Immature natural killer cell (primary cell): ENCODE measurements at regions not wholly inside any gene's neighbourhood (a gene's known extent, or its start where the extent isn't known, plus 50 kb on each side); places are given as distances from the start of the nearest gene placed in this dataset.

Experiments used
- DNase-seq, 3 donors: peaks; one replicate each; pipeline ENCODE4 v3.0.0; 2022; ENCODE audit warnings: mixed read lengths in 1 of 3
- H3K27ac Mint-ChIP-seq, 6 donors: one replicate each; pipeline ENCODE4 v1.8.0; 2020; ENCODE audit warnings: mixed read lengths in 6 of 6, mild to moderate bottlenecking in 5 of 6, inconsistent platforms in 4 of 6, moderate library complexity in 3 of 6
- H3K27me3 Mint-ChIP-seq, 3 donors: one replicate each; pipeline ENCODE4 v1.8.0; 2020 to 2021; ENCODE audit warnings: low read depth in 3 of 3, mild to moderate bottlenecking in 3 of 3, mixed read lengths in 3 of 3, moderate library complexity in 3 of 3, inconsistent platforms in 1 of 3
- H3K36me3 Mint-ChIP-seq, 3 donors: one replicate each; pipeline ENCODE4 v1.8.0; 2020; ENCODE audit warnings: mixed read lengths in 3 of 3, inconsistent platforms in 2 of 3, mild to moderate bottlenecking in 2 of 3
- H3K4me1 Mint-ChIP-seq, 2 donors: one replicate each; pipeline ENCODE4 v1.8.0; 2020; ENCODE audit warnings: inconsistent platforms in 2 of 2, mild to moderate bottlenecking in 2 of 2, mixed read lengths in 2 of 2, moderate library complexity in 1 of 2
- H3K4me3 Mint-ChIP-seq, 5 donors: one replicate each; pipeline ENCODE4 v1.8.0; 2020; ENCODE audit warnings: mild to moderate bottlenecking in 5 of 5, mixed read lengths in 5 of 5, inconsistent platforms in 3 of 5, moderate library complexity in 3 of 5
- H3K9me3 Mint-ChIP-seq, 6 donors: one replicate each; pipeline ENCODE4 v1.8.0; 2020; ENCODE audit warnings: mild to moderate bottlenecking in 6 of 6, mixed read lengths in 6 of 6, inconsistent platforms in 4 of 6, moderate library complexity in 3 of 6

- no peaks in the 10 kb centered on the region for H3K9me3 Mint-ChIP-seq
- no peaks in the 10 kb centered on the region for H3K27me3 Mint-ChIP-seq
- DNase-seq = no peak
- no peaks in the 10 kb centered on the region for H3K4me1 Mint-ChIP-seq
- H3K4me3 Mint-ChIP-seq = no peak overlapping the region
- H3K36me3 Mint-ChIP-seq = no peaks in the 10 kb centered on the region
- H3K27ac Mint-ChIP-seq = no peak overlapping the region
Measured at GRCh38 chr3:98985431-98985830, 83.9 kb upstream of the DCBLD2 start.

- no peaks in the 10 kb centered on the region for H3K36me3 Mint-ChIP-seq
- H3K4me3 Mint-ChIP-seq = no peak overlapping the region
- no peaks in the 10 kb centered on the region for H3K4me1 Mint-ChIP-seq
- no peaks in the 10 kb centered on the region for H3K9me3 Mint-ChIP-seq
- H3K27me3 Mint-ChIP-seq = peaks cover 0 to 2% (median 0%) of the 10 kb centered on the region in 3 donors
- no peak for DNase-seq
- H3K27ac Mint-ChIP-seq = no peak overlapping the region
Measured at GRCh38 chr3:98984024-98984423, 82.5 kb upstream of the DCBLD2 start.

- Mint-ChIP-seq H3K4me1 (no peaks in the 10 kb centered on the region), H3K27ac (no peak overlapping the region), H3K27me3 (peaks cover 0 to 2% (median 0%) of the 10 kb centered on the region in 3 donors), H3K9me3 (no peaks in the 10 kb centered on the region), H3K36me3 (no peaks in the 10 kb centered on the region), H3K4me3 (no peak overlapping the region)
- no peak for DNase-seq
Measured at GRCh38 chr3:98982351-98982750, 80.9 kb upstream of the DCBLD2 start.

DNA sequence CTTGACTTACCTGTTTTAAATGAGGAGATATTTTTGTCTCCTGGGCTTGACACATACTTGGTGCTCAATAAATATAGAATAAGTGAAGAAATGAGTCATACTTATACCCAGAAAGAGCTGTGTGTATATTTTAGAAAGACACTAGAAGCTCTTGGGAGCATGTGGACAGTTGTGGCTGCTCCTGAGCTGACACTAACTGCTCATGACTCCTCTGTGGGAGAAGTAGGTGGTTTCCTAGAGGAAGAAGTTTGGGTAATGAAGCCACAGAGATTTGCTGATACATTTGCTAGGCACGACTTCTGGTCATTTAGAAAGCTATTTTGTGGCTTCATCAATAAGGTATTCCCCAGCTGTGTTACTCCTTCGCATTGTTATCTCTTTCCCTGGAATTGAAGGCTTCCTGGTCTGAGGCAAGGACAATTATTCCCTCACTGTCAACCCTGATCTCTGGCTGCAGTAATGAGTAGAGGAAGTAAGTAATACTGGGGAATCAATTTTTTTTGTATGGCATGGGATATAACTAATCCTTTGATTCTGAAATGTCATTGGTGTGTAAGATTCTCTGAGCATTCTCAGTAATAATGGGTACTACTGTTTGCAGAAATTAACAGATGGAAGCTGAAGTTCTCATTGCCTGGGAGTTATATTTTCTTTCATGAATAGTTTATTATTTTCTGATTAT lies 79.6 kb upstream of the DCBLD2 start:
- H3K27me3 Mint-ChIP-seq = peaks cover 0 to 2% (median 0%) of the 10 kb centered on the region in 3 donors
- H3K4me3 Mint-ChIP-seq = no peak overlapping the region
- no peak for DNase-seq

GRCh38 chr3:98979296-98979695 lies 77.8 kb upstream of the DCBLD2 start:
- Mint-ChIP-seq H3K9me3 (peaks cover 0 to 21% (median 0%) of the 10 kb centered on the region in 6 donors), H3K27me3 (peaks cover 0 to 2% (median 2%) of the 10 kb centered on the region in 3 donors), H3K36me3 (no peaks in the 10 kb centered on the region), H3K27ac (no peak overlapping the region), H3K4me1 (no peaks in the 10 kb centered on the region), H3K4me3 (no peak overlapping the region)
- DNase-seq = no peak

More for the DNA sequence above, 79.6 kb upstream of the DCBLD2 start:
- no peaks in the 10 kb centered on the region for H3K36me3 Mint-ChIP-seq
- H3K27ac Mint-ChIP-seq = no peak overlapping the region
- H3K9me3 Mint-ChIP-seq = peaks cover 0 to 6% (median 0%) of the 10 kb centered on the region in 6 donors
- no peaks in the 10 kb centered on the region for H3K4me1 Mint-ChIP-seq

DNA sequence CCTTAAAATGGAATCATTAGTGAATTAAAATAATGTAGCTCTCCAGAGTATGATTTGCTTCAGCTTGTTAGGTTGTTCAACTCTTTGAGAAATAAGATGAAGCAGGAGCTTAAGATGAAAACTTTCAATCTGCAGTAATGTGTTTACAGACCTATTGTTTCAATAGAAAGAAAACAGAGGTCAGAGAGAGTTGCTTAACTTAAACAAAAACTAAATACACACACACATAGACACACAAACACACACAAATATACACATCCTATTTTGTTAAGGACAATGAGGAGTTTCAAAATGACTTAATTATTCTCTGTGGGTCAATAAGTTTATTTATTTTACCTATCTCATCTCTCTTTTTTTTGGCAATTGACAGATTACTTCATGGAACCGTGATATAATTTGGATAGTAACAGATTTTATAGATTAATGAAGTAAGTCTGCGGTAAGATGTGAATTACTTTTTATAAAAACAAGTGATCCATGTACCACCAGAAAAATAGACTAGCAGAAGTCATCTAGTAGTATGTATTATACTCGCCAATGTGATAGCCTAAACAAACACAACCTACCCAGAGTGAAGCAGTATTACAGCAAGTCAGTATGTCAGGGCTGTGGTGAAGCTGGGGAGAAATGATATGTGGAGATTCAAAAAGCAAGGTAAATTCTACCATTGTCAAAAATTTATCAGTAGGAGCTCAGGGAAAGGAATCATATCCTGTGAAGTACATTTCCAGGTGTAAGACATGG lies 76.7 kb upstream of the DCBLD2 start:
- H3K27ac Mint-ChIP-seq = no peak overlapping the region
- no peaks in the 10 kb centered on the region for H3K36me3 Mint-ChIP-seq
- H3K27me3 Mint-ChIP-seq = peaks cover 0 to 2% (median 2%) of the 10 kb centered on the region in 3 donors
- no peak overlapping the region for H3K4me3 Mint-ChIP-seq
- peaks cover 0 to 21% (median 0%) of the 10 kb centered on the region in 6 donors for H3K9me3 Mint-ChIP-seq
- H3K4me1 Mint-ChIP-seq = no peaks in the 10 kb centered on the region
- DNase-seq = no peak

GRCh38 chr3:98977520-98977919 lies 76.0 kb upstream of the DCBLD2 start:
- Mint-ChIP-seq H3K27ac (no peak overlapping the region), H3K9me3 (peaks cover 0 to 21% (median 0%) of the 10 kb centered on the region in 6 donors), H3K4me3 (no peak overlapping the region), H3K36me3 (no peaks in the 10 kb centered on the region), H3K4me1 (no peaks in the 10 kb centered on the region), H3K27me3 (peaks cover 0 to 2% (median 2%) of the 10 kb centered on the region in 3 donors)
- DNase-seq = no peak

GRCh38 chr3:98974442-98974841 lies 72.9 kb upstream of the DCBLD2 start:
- Mint-ChIP-seq H3K36me3 (no peaks in the 10 kb centered on the region), H3K27ac (no peak overlapping the region), H3K4me3 (no peak overlapping the region), H3K9me3 (peaks cover 0 to 29% (median under 1%) of the 10 kb centered on the region in 6 donors), H3K4me1 (no peaks in the 10 kb centered on the region), H3K27me3 (peaks cover 0 to 2% (median 0%) of the 10 kb centered on the region in 3 donors)
- DNase-seq = no peak

- no peak for DNase-seq
- H3K36me3 Mint-ChIP-seq = no peaks in the 10 kb centered on the region
- H3K27ac Mint-ChIP-seq = no peak overlapping the region
- no peaks in the 10 kb centered on the region for H3K4me1 Mint-ChIP-seq
- H3K27me3 Mint-ChIP-seq = peaks cover 0 to 3% (median 0%) of the 10 kb centered on the region in 3 donors
- peaks cover 0 to 29% (median under 1%) of the 10 kb centered on the region in 6 donors for H3K9me3 Mint-ChIP-seq
- no peak overlapping the region for H3K4me3 Mint-ChIP-seq
Measured at GRCh38 chr3:98972720-98973119, 71.2 kb upstream of the DCBLD2 start.

DNA sequence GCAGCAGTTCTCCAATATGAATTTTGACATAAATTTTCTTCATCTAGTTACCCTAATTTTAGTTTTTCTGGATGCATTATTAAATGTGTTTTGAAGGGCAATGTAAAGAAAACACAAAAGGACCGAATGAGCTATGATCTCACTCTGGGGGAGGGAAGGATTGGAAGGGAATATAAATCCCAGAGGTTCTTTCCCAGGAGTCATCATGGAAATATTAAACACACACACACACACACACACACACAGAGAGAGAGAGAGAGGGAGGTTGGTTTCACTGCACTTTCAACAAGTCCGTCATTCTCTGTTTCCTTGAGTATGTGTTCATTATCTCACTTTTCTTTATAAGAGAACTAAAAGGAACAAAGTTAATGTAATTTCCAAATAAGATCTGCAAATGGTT lies 70.7 kb upstream of the DCBLD2 start:
- peaks cover 0 to 29% (median under 1%) of the 10 kb centered on the region in 6 donors for H3K9me3 Mint-ChIP-seq
- H3K36me3 Mint-ChIP-seq = no peaks in the 10 kb centered on the region
- H3K4me3 Mint-ChIP-seq = no peak overlapping the region
- H3K27ac Mint-ChIP-seq = no peak overlapping the region
- no peaks in the 10 kb centered on the region for H3K4me1 Mint-ChIP-seq
- DNase-seq = no peak
- H3K27me3 Mint-ChIP-seq = peaks cover 0 to 5% (median 0%) of the 10 kb centered on the region in 3 donors

DNA sequence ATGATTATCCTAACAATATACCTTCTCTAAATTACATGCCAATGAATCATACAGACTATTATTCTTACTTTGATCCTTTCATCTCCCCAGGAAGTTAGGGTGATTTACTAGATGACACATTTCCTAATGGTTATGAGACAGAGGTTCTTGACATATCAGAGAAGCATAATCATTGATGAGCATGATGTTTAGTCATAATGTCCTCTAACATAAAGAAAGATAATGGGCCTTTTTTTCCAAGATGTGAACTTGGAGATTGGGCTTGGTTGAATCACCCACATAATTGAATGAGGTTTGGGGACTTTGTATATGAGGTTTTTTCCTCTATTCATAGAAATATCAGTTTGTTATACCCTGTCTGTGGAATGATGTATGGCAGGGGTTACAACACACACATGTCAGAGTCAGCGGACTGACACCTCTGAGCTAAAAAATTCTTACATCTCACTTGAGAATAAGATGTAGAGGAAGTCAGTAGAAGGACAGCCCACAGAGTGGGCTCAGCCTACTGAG lies 69.7 kb upstream of the DCBLD2 start:
- no peaks in the 10 kb centered on the region for H3K4me1 Mint-ChIP-seq
- no peak overlapping the region for H3K4me3 Mint-ChIP-seq
- DNase-seq = no peak
- H3K27me3 Mint-ChIP-seq = peaks cover 0 to 7% (median 0%) of the 10 kb centered on the region in 3 donors
- H3K9me3 Mint-ChIP-seq = peaks cover 0 to 24% (median under 1%) of the 10 kb centered on the region in 6 donors
- H3K27ac Mint-ChIP-seq = no peak overlapping the region
- no peaks in the 10 kb centered on the region for H3K36me3 Mint-ChIP-seq

GRCh38 chr3:98969295-98969694 lies 67.8 kb upstream of the DCBLD2 start:
- H3K27me3 Mint-ChIP-seq = peaks cover 0 to 5% (median 0%) of the 10 kb centered on the region in 3 donors
- H3K27ac Mint-ChIP-seq = no peak overlapping the region
- H3K4me3 Mint-ChIP-seq = no peak overlapping the region
- no peak for DNase-seq
- H3K36me3 Mint-ChIP-seq = no peaks in the 10 kb centered on the region
- no peaks in the 10 kb centered on the region for H3K4me1 Mint-ChIP-seq
- peaks cover 0 to 9% (median under 1%) of the 10 kb centered on the region in 6 donors for H3K9me3 Mint-ChIP-seq

DNA sequence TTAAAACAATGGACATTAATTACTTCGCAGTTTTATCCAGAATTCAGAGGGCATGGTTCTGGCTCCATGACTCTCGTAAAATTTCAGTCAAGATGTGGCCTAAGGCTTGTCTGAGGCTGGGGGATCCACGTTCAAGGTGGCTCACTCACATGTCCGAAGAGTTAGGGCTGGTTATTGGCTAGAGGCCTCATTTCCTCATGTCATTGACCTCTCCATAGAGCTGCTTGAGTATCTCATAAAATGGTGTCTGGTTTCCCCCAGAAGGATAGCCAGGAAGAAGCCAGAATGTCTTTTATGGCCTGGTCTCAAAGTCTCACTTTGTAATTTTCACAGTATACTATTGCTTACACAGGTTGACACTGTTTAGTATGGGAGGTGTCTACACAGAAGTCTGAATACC lies 67.3 kb upstream of the DCBLD2 start:
- no peak overlapping the region for H3K27ac Mint-ChIP-seq
- DNase-seq = no peak
- no peaks in the 10 kb centered on the region for H3K36me3 Mint-ChIP-seq
- peaks cover 0 to 11% (median under 1%) of the 10 kb centered on the region in 6 donors for H3K9me3 Mint-ChIP-seq
- H3K4me3 Mint-ChIP-seq = no peak overlapping the region
- peaks cover 0 to 5% (median 0%) of the 10 kb centered on the region in 3 donors for H3K27me3 Mint-ChIP-seq
- no peaks in the 10 kb centered on the region for H3K4me1 Mint-ChIP-seq

- Mint-ChIP-seq H3K4me3 (no peak overlapping the region), H3K4me1 (no peaks in the 10 kb centered on the region), H3K9me3 (peaks cover 0 to 11% (median under 1%) of the 10 kb centered on the region in 6 donors), H3K27ac (no peak overlapping the region), H3K36me3 (no peaks in the 10 kb centered on the region), H3K27me3 (peaks cover 0 to 5% (median 0%) of the 10 kb centered on the region in 3 donors)
- no peak for DNase-seq
Measured at GRCh38 chr3:98968347-98968746, 66.9 kb upstream of the DCBLD2 start.
